ENCODE measurements at regions not wholly inside any gene's neighbourhood (a gene's known extent, or its start where the extent isn't known, plus 50 kb on each side); places are given as distances from the start of the nearest gene placed in this dataset.

GRCh38 chr12:24608108-24608507 is 340.8 kb downstream of the BCAT1 start:
- ATAC-seq (no peak), DNase-seq (no peak)
- Mint-ChIP-seq H3K9me3 (peaks cover 0 to 20% (median 2%) of the 10 kb centered on the region in 9 donors), H3K27me3 (no peaks in the 10 kb centered on the region), H3K4me1 (peaks cover 0 to 24% (median 0%) of the 10 kb centered on the region in 4 donors), H3K27ac (no peak overlapping the region), H3K36me3 (no peaks in the 10 kb centered on the region), H3K4me3 (no peak overlapping the region)
- POLR2A ChIA-PET = no interaction called here

GRCh38 chr12:24605916-24606315 is 343.0 kb downstream of the BCAT1 start:
- peaks cover 0 to under 1% (median 0%) of the 10 kb centered on the region in 5 donors for H3K27me3 Mint-ChIP-seq
- no peaks in the 10 kb centered on the region for H3K36me3 Mint-ChIP-seq
- ATAC-seq (no peak), DNase-seq (no peak)
- peaks cover 0 to 20% (median 2%) of the 10 kb centered on the region in 9 donors for H3K9me3 Mint-ChIP-seq
- H3K4me1 Mint-ChIP-seq = peaks cover 0 to 28% (median 0%) of the 10 kb centered on the region in 4 donors
- H3K27ac Mint-ChIP-seq = no peak overlapping the region
- POLR2A ChIA-PET = no interaction called here
- no peak overlapping the region for H3K4me3 Mint-ChIP-seq

GRCh38 chr12:24605466-24605865 is 343.4 kb downstream of the BCAT1 start:
- DNase-seq (no peak), ATAC-seq (no peak)
- no peak overlapping the region for H3K27ac Mint-ChIP-seq
- peaks cover 0 to 32% (median 0%) of the 10 kb centered on the region in 4 donors for H3K4me1 Mint-ChIP-seq
- POLR2A ChIA-PET = no interaction called here
- peaks cover 0 to 20% (median 2%) of the 10 kb centered on the region in 9 donors for H3K9me3 Mint-ChIP-seq
- peaks cover 0 to 3% (median 0%) of the 10 kb centered on the region in 5 donors for H3K27me3 Mint-ChIP-seq
- no peaks in the 10 kb centered on the region for H3K36me3 Mint-ChIP-seq
- H3K4me3 Mint-ChIP-seq = no peak overlapping the region

- Mint-ChIP-seq H3K27me3 (peaks cover 0 to 3% (median 0%) of the 10 kb centered on the region in 5 donors), H3K4me1 (peaks cover 0 to 36% (median 0%) of the 10 kb centered on the region in 4 donors), H3K4me3 (no peak overlapping the region), H3K27ac (no peak overlapping the region), H3K36me3 (no peaks in the 10 kb centered on the region), H3K9me3 (peaks cover 0 to 20% (median 2%) of the 10 kb centered on the region in 9 donors)
- ATAC-seq (no peak), DNase-seq (no peak)
- POLR2A ChIA-PET = no interaction called here
Observed at GRCh38 chr12:24603371-24603770, 345.5 kb downstream of the BCAT1 start.

GRCh38 chr12:24600996-24601395 is 347.9 kb downstream of the BCAT1 start:
- DNase-seq (no peak), ATAC-seq (no peak)
- H3K4me1 Mint-ChIP-seq = peaks cover 0 to 35% (median 0%) of the 10 kb centered on the region in 4 donors
- H3K36me3 Mint-ChIP-seq = no peaks in the 10 kb centered on the region
- H3K27me3 Mint-ChIP-seq = peaks cover 0 to 3% (median 0%) of the 10 kb centered on the region in 5 donors
- POLR2A ChIA-PET = no interaction called here
- peak overlapping the region in 1 of 10 donors; percentile 26 for H3K4me3 Mint-ChIP-seq
- H3K27ac Mint-ChIP-seq = no peak overlapping the region
- peaks cover 0 to 9% (median 0%) of the 10 kb centered on the region in 9 donors for H3K9me3 Mint-ChIP-seq

GRCh38 chr12:24600551-24600950 is 348.4 kb downstream of the BCAT1 start:
- POLR2A ChIA-PET = no interaction called here
- Mint-ChIP-seq H3K27me3 (peaks cover 0 to 3% (median 0%) of the 10 kb centered on the region in 5 donors), H3K4me3 (peak overlapping the region in 1 of 10 donors; percentile 26), H3K4me1 (peaks cover 0 to 34% (median 0%) of the 10 kb centered on the region in 4 donors), H3K36me3 (no peaks in the 10 kb centered on the region), H3K9me3 (peaks cover 0 to 4% (median 0%) of the 10 kb centered on the region in 9 donors), H3K27ac (no peak overlapping the region)
- no peak for ATAC-seq
- DNase-seq = no peak

GRCh38 chr12:24599736-24600135 is 349.2 kb downstream of the BCAT1 start:
- Mint-ChIP-seq H3K4me1 (peaks cover 0 to 30% (median 0%) of the 10 kb centered on the region in 4 donors), H3K4me3 (no peak overlapping the region), H3K36me3 (no peaks in the 10 kb centered on the region), H3K27ac (no peak overlapping the region), H3K27me3 (peaks cover 0 to 3% (median 0%) of the 10 kb centered on the region in 5 donors), H3K9me3 (peaks cover 0 to 2% (median 0%) of the 10 kb centered on the region in 9 donors)
- POLR2A ChIA-PET = no interaction called here
- ATAC-seq (no peak), DNase-seq (no peak)

GRCh38 chr12:24597580-24597979 is 351.3 kb downstream of the BCAT1 start:
- POLR2A ChIA-PET = no interaction called here
- DNase-seq = no peak

GRCh38 chr12:24596768-24597388 is 352.0 kb downstream of the BCAT1 start:
- Mint-ChIP-seq H3K27ac (no peak overlapping the region), H3K4me1 (peaks cover 0 to 21% (median 0%) of the 10 kb centered on the region in 4 donors), H3K9me3 (peaks cover 0 to 5% (median 0%) of the 10 kb centered on the region in 9 donors), H3K27me3 (peaks cover 0 to 3% (median 0%) of the 10 kb centered on the region in 5 donors), H3K36me3 (no peaks in the 10 kb centered on the region), H3K4me3 (no peak overlapping the region)
- POLR2A ChIA-PET = no interaction called here
- ATAC-seq (no peak), DNase-seq (no peak)

More at GRCh38 chr12:24597580-24597979, 351.3 kb downstream of the BCAT1 start:
- H3K4me3 Mint-ChIP-seq = no peak overlapping the region
- H3K27me3 Mint-ChIP-seq = peaks cover 0 to 3% (median 0%) of the 10 kb centered on the region in 5 donors
- peaks cover 0 to 5% (median 0%) of the 10 kb centered on the region in 9 donors for H3K9me3 Mint-ChIP-seq
- H3K27ac Mint-ChIP-seq = no peak overlapping the region
- no peak for ATAC-seq
- no peaks in the 10 kb centered on the region for H3K36me3 Mint-ChIP-seq
- peaks cover 0 to 21% (median 0%) of the 10 kb centered on the region in 4 donors for H3K4me1 Mint-ChIP-seq

- Mint-ChIP-seq H3K27ac (no peak overlapping the region), H3K36me3 (no peaks in the 10 kb centered on the region), H3K9me3 (peaks cover 0 to 5% (median 0%) of the 10 kb centered on the region in 9 donors), H3K4me3 (no peak overlapping the region), H3K27me3 (peaks cover 0 to under 1% (median 0%) of the 10 kb centered on the region in 5 donors), H3K4me1 (peaks cover 0 to 17% (median 0%) of the 10 kb centered on the region in 4 donors)
- POLR2A ChIA-PET = no interaction called here
- ATAC-seq = no peak
- DNase-seq = no peak
Observed at GRCh38 chr12:24595652-24596235, 353.2 kb downstream of the BCAT1 start.

GRCh38 chr12:24591715-24592440 is 357.0 kb downstream of the BCAT1 start:
- Mint-ChIP-seq H3K9me3 (peaks cover 0 to 3% (median 0%) of the 10 kb centered on the region in 9 donors), H3K4me1 (peaks cover 0 to 2% (median 0%) of the 10 kb centered on the region in 4 donors), H3K36me3 (no peaks in the 10 kb centered on the region), H3K27ac (no peak overlapping the region), H3K27me3 (no peaks in the 10 kb centered on the region), H3K4me3 (no peak overlapping the region)
- DNase-seq (no peak), ATAC-seq (no peak)
- POLR2A ChIA-PET = no interaction called here

GRCh38 chr12:24591079-24591626 is 357.7 kb downstream of the BCAT1 start:
- H3K4me3 Mint-ChIP-seq = no peak overlapping the region
- peaks cover 0 to 2% (median 0%) of the 10 kb centered on the region in 4 donors for H3K4me1 Mint-ChIP-seq
- H3K27ac Mint-ChIP-seq = no peak overlapping the region
- DNase-seq (no peak), ATAC-seq (no peak)
- H3K9me3 Mint-ChIP-seq = peaks cover 0 to 3% (median 0%) of the 10 kb centered on the region in 9 donors
- POLR2A ChIA-PET = no interaction called here
- H3K27me3 Mint-ChIP-seq = no peaks in the 10 kb centered on the region
- no peaks in the 10 kb centered on the region for H3K36me3 Mint-ChIP-seq

GRCh38 chr12:24586293-24586692 is 362.6 kb downstream of the BCAT1 start:
- Mint-ChIP-seq H3K9me3 (peaks cover 0 to 17% (median 0%) of the 10 kb centered on the region in 9 donors), H3K27me3 (no peaks in the 10 kb centered on the region), H3K36me3 (no peaks in the 10 kb centered on the region), H3K4me3 (no peak overlapping the region), H3K4me1 (no peaks in the 10 kb centered on the region), H3K27ac (no peak overlapping the region)
- POLR2A ChIA-PET = no interaction called here
- no peak for ATAC-seq
- no peak for DNase-seq
